ENCODE measurements at regions not wholly inside any gene's neighbourhood (a gene's known extent, or its start where the extent isn't known, plus 50 kb on each side); places are given as distances from the start of the nearest gene placed in this dataset.
A peak's percentile ranks its signal among the peaks of the same experiment; 100 is the strongest.
"Not testable (repeated sequence)": the region's sequence is repeated elsewhere in the genome, so short reads cannot be mapped to it uniquely, and the experiment has no call there.

- TF ChIP-seq, protein P1, sequence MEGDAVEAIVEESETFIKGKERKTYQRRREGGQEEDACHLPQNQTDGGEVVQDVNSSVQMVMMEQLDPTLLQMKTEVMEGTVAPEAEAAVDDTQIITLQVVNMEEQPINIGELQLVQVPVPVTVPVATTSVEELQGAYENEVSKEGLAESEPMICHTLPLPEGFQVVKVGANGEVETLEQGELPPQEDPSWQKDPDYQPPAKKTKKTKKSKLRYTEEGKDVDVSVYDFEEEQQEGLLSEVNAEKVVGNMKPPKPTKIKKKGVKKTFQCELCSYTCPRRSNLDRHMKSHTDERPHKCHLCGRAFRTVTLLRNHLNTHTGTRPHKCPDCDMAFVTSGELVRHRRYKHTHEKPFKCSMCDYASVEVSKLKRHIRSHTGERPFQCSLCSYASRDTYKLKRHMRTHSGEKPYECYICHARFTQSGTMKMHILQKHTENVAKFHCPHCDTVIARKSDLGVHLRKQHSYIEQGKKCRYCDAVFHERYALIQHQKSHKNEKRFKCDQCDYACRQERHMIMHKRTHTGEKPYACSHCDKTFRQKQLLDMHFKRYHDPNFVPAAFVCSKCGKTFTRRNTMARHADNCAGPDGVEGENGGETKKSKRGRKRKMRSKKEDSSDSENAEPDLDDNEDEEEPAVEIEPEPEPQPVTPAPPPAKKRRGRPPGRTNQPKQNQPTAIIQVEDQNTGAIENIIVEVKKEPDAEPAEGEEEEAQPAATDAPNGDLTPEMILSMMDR (IDR thresholded peaks at IDR 0.05; ENCODE audit: insufficient read depth, low read length), result peak; percentile 77
- H3K4me3 ChIP-seq (ENCODE audit: low read depth, low read length), result peak overlapping the region; percentile 61
- DNase-seq (ENCODE audit: low read depth), result peak; percentile 73
These were observed 135.4 kb downstream of the KCNJ12 start for GRCh38 chr17:21511363-21512195.

GRCh38 chr17:21512307-21513011 is 136.3 kb downstream of the KCNJ12 start:
- H3K4me3 ChIP-seq (ENCODE audit: low read depth, low read length), result peak overlapping the region; percentile 22
- DNase-seq (ENCODE audit: low read depth), result no peak

GRCh38 chr17:21513012-21513570 is 136.9 kb downstream of the KCNJ12 start:
- peak; percentile 70 for DNase-seq (ENCODE audit: low read depth)
- H3K4me3 ChIP-seq (ENCODE audit: low read depth, low read length), result peak overlapping the region; percentile 22
- TF ChIP-seq, protein P1 (IDR thresholded peaks at IDR 0.05; ENCODE audit: insufficient read depth, low read length), result peak; percentile 84

More at GRCh38 chr17:21512307-21513011, 136.3 kb downstream of the KCNJ12 start:
- TF ChIP-seq, protein P1 (IDR thresholded peaks at IDR 0.05; ENCODE audit: insufficient read depth, low read length), result no peak

GRCh38 chr17:21514567-21514966 is 138.4 kb downstream of the KCNJ12 start:
- not testable (repeated sequence) for H3K4me3 ChIP-seq (ENCODE audit: low read depth, low read length); DNase-seq (ENCODE audit: low read depth)

- TF ChIP-seq, protein P1 (IDR thresholded peaks at IDR 0.05; ENCODE audit: insufficient read depth, low read length), result no peak
- no peak overlapping the region for H3K4me3 ChIP-seq (ENCODE audit: low read depth, low read length)
- DNase-seq (ENCODE audit: low read depth), result no peak
These were observed 141.6 kb downstream of the KCNJ12 start for GRCh38 chr17:21517538-21518293.

DNA sequence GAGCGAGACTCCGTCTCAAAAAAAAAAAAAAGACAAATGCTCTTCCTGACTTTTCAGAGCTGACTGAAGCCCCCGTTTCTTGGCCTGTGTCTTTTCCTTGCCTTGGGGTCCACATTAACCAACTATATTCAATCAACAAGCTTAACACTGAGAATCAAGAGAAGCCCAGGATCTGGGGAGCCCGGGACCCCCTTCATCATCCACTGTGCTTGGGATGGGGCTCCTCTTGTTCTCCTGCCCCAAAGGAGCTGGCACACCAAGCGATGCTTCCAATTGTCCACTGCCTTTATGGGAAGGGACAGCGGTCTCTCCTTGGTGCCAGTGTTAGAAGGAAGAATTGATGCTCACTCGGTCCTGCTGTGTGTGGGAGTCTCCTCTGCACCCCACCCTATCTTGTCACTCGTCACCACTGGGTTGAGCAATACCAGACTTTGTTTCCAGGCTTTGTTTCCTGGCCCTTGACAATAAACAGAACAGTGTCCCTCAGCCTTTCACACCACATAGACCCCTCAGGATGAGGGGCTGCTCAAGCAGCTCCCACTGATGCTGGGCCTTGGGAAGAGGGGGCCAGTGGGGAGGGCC is 146.7 kb downstream of the KCNJ12 start:
- H3K4me3 ChIP-seq (ENCODE audit: low read depth, low read length), result no peak overlapping the region
- no peak for DNase-seq (ENCODE audit: low read depth)
- TF ChIP-seq, protein P1 (IDR thresholded peaks at IDR 0.05; ENCODE audit: insufficient read depth, low read length), result no peak
